Epithelial cell of proximal tubule (primary cell): ENCODE measurements at regions not wholly inside any gene's neighbourhood (a gene's known extent, or its start where the extent isn't known, plus 50 kb on each side); places are given as distances from the start of the nearest gene placed in this dataset.
"Not testable (repeated sequence)": the region's sequence is repeated elsewhere in the genome, so short reads cannot be mapped to it uniquely, and the experiment has no call there.

ENCODE experiments used
- DNase-seq: peaks from one replicate; pipeline ENCODE4 v3.0.0-alpha.2; 2011; ENCODE audit warnings: low read depth
- H3K4me3 ChIP-seq: 2 replicates; pipeline ENCODE4 v1.5.1; 2011; ENCODE audit warnings: low read depth, mild to moderate bottlenecking, low read length
- TF ChIP-seq, protein P1 (sequence below): conservative IDR thresholded peaks from 2 replicates; pipeline ENCODE4 v1.5.1; 2012; ENCODE audit warnings: low read depth, mild to moderate bottlenecking, low read length

DNA sequence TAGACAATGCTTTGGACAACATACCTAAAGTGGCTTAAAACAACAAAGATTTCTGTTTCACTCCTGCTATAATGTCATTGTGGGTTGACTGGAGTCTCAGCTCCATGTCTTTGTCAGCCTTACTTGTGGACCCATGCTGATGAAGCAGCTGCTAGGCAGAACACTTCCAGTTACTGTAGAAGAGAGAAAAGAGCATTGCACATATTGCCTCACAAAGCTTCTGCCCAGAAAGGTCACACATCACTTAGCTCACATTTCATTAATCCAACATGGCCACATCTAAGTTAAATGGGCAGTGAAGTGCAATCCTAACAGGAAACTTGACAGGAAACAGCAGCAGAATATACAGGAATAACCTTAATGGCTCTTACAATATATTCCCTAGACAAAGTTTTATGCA lies 480.5 kb upstream of the HTR1E start:
- no peak for DNase-seq
- no peak overlapping the region for H3K4me3 ChIP-seq
- TF ChIP-seq, protein P1, sequence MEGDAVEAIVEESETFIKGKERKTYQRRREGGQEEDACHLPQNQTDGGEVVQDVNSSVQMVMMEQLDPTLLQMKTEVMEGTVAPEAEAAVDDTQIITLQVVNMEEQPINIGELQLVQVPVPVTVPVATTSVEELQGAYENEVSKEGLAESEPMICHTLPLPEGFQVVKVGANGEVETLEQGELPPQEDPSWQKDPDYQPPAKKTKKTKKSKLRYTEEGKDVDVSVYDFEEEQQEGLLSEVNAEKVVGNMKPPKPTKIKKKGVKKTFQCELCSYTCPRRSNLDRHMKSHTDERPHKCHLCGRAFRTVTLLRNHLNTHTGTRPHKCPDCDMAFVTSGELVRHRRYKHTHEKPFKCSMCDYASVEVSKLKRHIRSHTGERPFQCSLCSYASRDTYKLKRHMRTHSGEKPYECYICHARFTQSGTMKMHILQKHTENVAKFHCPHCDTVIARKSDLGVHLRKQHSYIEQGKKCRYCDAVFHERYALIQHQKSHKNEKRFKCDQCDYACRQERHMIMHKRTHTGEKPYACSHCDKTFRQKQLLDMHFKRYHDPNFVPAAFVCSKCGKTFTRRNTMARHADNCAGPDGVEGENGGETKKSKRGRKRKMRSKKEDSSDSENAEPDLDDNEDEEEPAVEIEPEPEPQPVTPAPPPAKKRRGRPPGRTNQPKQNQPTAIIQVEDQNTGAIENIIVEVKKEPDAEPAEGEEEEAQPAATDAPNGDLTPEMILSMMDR: no peak

DNA sequence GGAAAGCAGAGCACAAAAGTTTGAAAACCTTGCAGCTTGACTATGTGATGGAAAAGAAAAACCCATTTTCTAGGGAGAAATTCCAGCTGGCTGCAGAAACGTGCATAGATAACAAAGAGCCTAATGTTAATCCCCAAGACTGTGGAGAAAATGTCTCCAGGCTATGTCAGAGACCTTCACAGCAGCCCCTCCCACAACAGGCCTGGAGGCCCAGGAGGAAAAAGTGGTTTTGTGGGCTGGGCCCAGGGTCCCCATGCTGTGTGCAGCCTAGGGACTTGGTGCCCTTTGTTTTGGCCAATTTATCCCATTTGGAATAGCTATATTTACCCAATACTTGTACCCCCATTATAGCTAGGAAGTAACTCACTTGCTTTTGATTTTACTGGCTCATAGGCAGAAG lies 484.1 kb upstream of the HTR1E start:
- DNase-seq: no peak
- TF ChIP-seq, protein P1: no peak
- H3K4me3 ChIP-seq: no peak overlapping the region

DNA sequence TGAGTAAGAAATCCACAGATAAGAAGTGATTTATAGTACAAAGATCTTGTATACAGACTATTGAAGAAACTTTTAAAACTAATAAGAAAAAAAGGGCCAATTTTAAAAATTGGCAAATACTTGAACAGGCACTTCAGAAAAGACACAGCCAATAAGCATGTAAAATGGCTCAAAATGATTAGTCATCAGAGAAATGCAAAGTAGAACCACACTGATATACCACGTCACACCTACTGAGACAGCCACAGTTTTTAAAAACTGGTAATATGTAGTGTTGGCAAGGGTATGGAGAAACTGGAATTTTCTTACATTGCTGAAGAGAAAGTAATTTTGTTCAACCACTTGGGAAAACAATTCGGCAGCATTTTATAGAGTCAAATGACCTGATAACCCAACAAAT lies 488.9 kb upstream of the HTR1E start:
- TF ChIP-seq, protein P1: no peak
- no peak overlapping the region for H3K4me3 ChIP-seq
- no peak for DNase-seq

GRCh38 chr6:86440608-86441007 lies 496.7 kb upstream of the HTR1E start:
- no peak for DNase-seq
- TF ChIP-seq, protein P1: no peak
- no peak overlapping the region for H3K4me3 ChIP-seq

GRCh38 chr6:86423571-86423970 lies 513.8 kb upstream of the HTR1E start:
- TF ChIP-seq, protein P1: no peak
- DNase-seq: no peak
- no peak overlapping the region for H3K4me3 ChIP-seq

DNA sequence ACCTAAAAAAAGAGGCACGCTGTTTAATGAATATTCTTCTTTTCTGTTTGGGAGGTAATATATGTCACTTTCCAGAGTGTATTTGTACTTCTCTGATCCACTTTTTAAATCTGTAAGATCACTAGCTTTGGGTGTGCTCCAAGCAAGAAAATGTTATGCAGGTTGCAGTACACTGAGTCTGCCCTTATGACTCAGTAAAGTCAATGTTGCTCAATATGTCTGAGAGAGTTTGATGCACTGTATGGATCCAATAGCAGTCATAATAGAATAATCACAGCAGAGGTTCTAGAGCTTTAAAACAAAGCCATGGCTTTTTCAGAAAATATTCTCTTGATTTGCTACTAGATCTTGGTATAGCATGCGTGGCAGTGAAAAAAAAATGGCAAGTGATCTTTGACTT lies 525.3 kb upstream of the HTR1E start:
- no peak overlapping the region for H3K4me3 ChIP-seq
- TF ChIP-seq, protein P1: no peak
- no peak for DNase-seq

DNA sequence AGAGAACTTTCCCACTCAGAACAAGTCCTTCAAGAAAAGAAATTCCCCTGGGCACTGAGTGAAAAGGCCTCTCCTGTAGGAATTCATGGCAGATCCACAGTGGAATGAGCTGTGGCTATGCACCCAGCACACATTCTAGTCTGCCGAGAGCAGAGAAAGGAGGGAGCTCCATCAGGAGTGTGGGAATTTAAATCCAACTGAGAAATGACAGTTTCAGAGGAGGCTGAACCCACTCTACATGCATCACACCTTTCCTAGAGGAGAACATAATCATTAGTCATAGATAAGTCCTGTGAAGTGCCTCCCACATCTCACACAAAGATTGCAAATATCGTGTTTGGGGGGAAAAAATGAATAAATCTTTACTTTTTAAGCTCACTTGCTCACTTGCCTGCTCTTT lies 530.2 kb upstream of the HTR1E start:
- H3K4me3 ChIP-seq: no peak overlapping the region
- DNase-seq: no peak
- TF ChIP-seq, protein P1: no peak

- not testable (repeated sequence) for H3K4me3 ChIP-seq, DNase-seq
These were observed 544.5 kb upstream of the HTR1E start for GRCh38 chr6:86392850-86393249.
